GM12892 (cell line): ENCODE measurements at regions not wholly inside any gene's neighbourhood (a gene's known extent, or its start where the extent isn't known, plus 50 kb on each side); places are given as distances from the start of the nearest gene placed in this dataset.

Experiments used
- POLR2A ChIP-seq: IDR thresholded peaks from 2 replicates; pipeline ENCODE4 v1.6.1; 2011; ENCODE audit warnings: low read depth, low read length, control low read depth
- POLR2AphosphoS5 ChIP-seq: IDR thresholded peaks from 2 replicates; pipeline ENCODE4 v1.6.1; 2011; ENCODE audit warnings: low read depth, low read length, control low read depth
- TAF1 ChIP-seq: IDR thresholded peaks from 2 replicates; pipeline ENCODE4 v1.6.1; 2011; ENCODE audit warnings: low read depth, mild to moderate bottlenecking, control low read depth, low read length, borderline replicate concordance

DNA sequence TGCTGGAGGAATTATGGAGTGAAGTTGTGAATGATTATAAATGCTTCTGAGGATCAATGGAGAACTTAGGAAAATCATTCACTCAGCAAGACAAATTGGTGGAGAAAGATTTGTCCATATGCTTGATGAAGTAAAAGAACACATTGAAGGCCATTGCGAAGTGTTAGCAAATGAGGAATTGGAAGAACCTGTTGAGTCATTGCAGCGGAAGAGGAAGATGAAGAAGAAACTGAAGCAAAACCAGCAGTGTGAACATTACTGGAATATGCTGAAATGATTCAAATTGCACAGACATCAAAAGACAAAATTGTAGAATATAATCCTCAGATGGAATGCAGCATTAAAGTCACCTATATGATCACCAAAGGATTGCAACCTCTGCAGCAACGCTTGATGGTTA, 168.1 kb downstream of the ADAMTS15 start:
- TF ChIP-seq POLR2A (no peak), POLR2AphosphoS5 (no peak), TAF1 (no peak)
